A549 (cell line): ENCODE measurements at regions not wholly inside any gene's neighbourhood (a gene's known extent, or its start where the extent isn't known, plus 50 kb on each side); places are given as distances from the start of the nearest gene placed in this dataset.

Experiments used
- ATAC-seq, 2 experiments: fragments of 200-7000 bp in 1 of 2; fragments of >200 bp in 1 of 2; cut with Nextera tagmentation in 1 of 2; cut with Tn5 transposase in 1 of 2; 3 replicates each; pipeline versions ENCODE4 v1.8.0 to v1.9.1; 2018 to 2020; ENCODE audit warnings: mild to moderate bottlenecking in 1 of 2, moderate library complexity in 1 of 2
- CTCF ChIA-PET: fragments of 300-600 bp; sonication (Branson Sonifier 250); formaldehyde crosslinking; extraction: SDS; loops from one replicate; lab custom pipeline; 2021; ENCODE audit warnings: antibody characterized with exemption, inconsistent platforms; lab: Yijun Ruan, JAX
- POLR2A ChIA-PET: fragments of 350-600 bp; formaldehyde crosslinking; extraction: SDS; loops from one replicate; lab custom pipeline; 2021; ENCODE audit warnings: antibody characterized with exemption, inconsistent platforms; lab: Yijun Ruan, JAX
- DNase-seq, 2 experiments: peaks; one replicate each; pipeline versions ENCODE4 v3.0.0 to v3.0.0-alpha.2; 2011 to 2016; ENCODE audit warnings: low read depth in 1 of 2, low spot score in 1 of 2
- FAIRE-seq: peaks from 2 replicates; lab custom pipeline; 2011; peaks lifted over from hg19 to GRCh38; lab: Jason Lieb, UNC
- H3K27ac ChIP-seq, 2 experiments: fragments of >200 bp; sonication (Bioruptor Twin); formaldehyde crosslinking; 3 replicates each; pipeline ENCODE4 v1.5.1; 2016 to 2017
- H3K4me1 ChIP-seq: fragments of >200 bp; sonication (Bioruptor Twin); formaldehyde crosslinking; 3 replicates; pipeline ENCODE4 v1.6.1; 2016
- H3K4me2 ChIP-seq: fragments of >200 bp; sonication (Bioruptor Twin); formaldehyde crosslinking; 3 replicates; pipeline ENCODE4 v1.6.1; 2016
- H3K4me3 ChIP-seq: fragments of >200 bp; sonication (Bioruptor Twin); formaldehyde crosslinking; 3 replicates; pipeline ENCODE4 v1.5.1; 2016
- H3K9me3 ChIP-seq: fragments of >200 bp; sonication (Bioruptor Twin); formaldehyde crosslinking; 3 replicates; pipeline ENCODE4 v1.6.1; 2016
- ATOH8 ChIP-seq: fragments of 250-450 bp; sonication (Bioruptor Pico); IDR thresholded peaks from 2 replicates; pipeline ENCODE4 v1.5.0; 2020; ENCODE audit warnings: low read depth, mild to moderate bottlenecking, moderate library complexity
- BCL3 ChIP-seq: fragments of >200 bp; sonication (Bioruptor Twin); formaldehyde crosslinking; IDR thresholded peaks from 3 replicates; pipeline ENCODE4 v1.6.1; 2016
- BHLHE40 ChIP-seq: IDR thresholded peaks from 2 replicates; pipeline ENCODE4 v1.6.1; 2012; ENCODE audit warnings: low read depth, low read length, inconsistent platforms
- CBX8 ChIP-seq: fragments of 200-600 bp; sonication (generic); IDR thresholded peaks from 2 replicates; pipeline ENCODE4 v1.6.1; 2016
- CEBPB ChIP-seq, 2 experiments: fragments of >200 bp in 1 of 2; sonication (Bioruptor Twin) in 1 of 2; formaldehyde crosslinking in 1 of 2; IDR thresholded peaks; 2 replicates each; pipeline ENCODE4 v1.6.1; 2012 to 2016
- CHD4 ChIP-seq: fragments of 200-600 bp; sonication (generic); IDR thresholded peaks from 2 replicates; pipeline ENCODE4 v1.6.1; 2016; ENCODE audit warnings: antibody characterized with exemption, mild to moderate bottlenecking, borderline replicate concordance
- E2F6 ChIP-seq: IDR thresholded peaks from 2 replicates; pipeline ENCODE4 v1.6.1; 2012; ENCODE audit warnings: low read depth, borderline replicate concordance
- EHMT2 ChIP-seq: fragments of 200-600 bp; sonication (generic); IDR thresholded peaks from 2 replicates; pipeline ENCODE4 v1.6.1; 2016; ENCODE audit warnings: antibody characterized with exemption, low read depth, mild to moderate bottlenecking, moderate library complexity
- ELK1 ChIP-seq: fragments of 150-350 bp; IDR thresholded peaks from 2 replicates; pipeline ENCODE4 v1.6.1; 2014; ENCODE audit warnings: low read depth, mild to moderate bottlenecking, low read length
- ESRRA ChIP-seq: fragments of 150-350 bp; IDR thresholded peaks from 2 replicates; pipeline ENCODE4 v1.6.1; 2014; ENCODE audit warnings: mild to moderate bottlenecking, low read length, borderline replicate concordance
- FOSB ChIP-seq: fragments of 250-450 bp; sonication (Bioruptor Pico); IDR thresholded peaks from 2 replicates; pipeline ENCODE4 v1.5.0; 2020; ENCODE audit warnings: mild to moderate bottlenecking, moderate library complexity
- FOSL2 ChIP-seq, 2 experiments: fragments of 450-650 bp in 1 of 2; fragments of >200 bp in 1 of 2; sonication (Bioruptor Twin) in 1 of 2; formaldehyde crosslinking; IDR thresholded peaks; 2 replicates each; pipeline versions ENCODE4 v1.5.0 to v1.6.1; 2016 to 2020; ENCODE audit warnings: mild to moderate bottlenecking in 1 of 2, moderate library complexity in 1 of 2
- HDAC2 ChIP-seq: fragments of 200-600 bp; sonication (generic); IDR thresholded peaks from 2 replicates; pipeline ENCODE4 v1.6.1; 2016
- HES2 ChIP-seq: fragments of >200 bp; sonication (Bioruptor Twin); formaldehyde crosslinking; IDR thresholded peaks from 2 replicates; pipeline ENCODE4 v1.6.1; 2016
- HMGXB4 ChIP-seq: fragments of 250-450 bp; sonication (Bioruptor Pico); IDR thresholded peaks from 2 replicates; pipeline ENCODE4 v1.5.0; 2021; ENCODE audit warnings: mild to moderate bottlenecking, moderate library complexity, borderline replicate concordance
- HOXB13 ChIP-seq: fragments of 250-450 bp; sonication (Bioruptor Pico); IDR thresholded peaks from 2 replicates; pipeline ENCODE4 v1.5.0; 2020; ENCODE audit warnings: low read depth, mild to moderate bottlenecking, moderate library complexity
- HOXB5 ChIP-seq: fragments of 250-450 bp; sonication (Bioruptor Pico); IDR thresholded peaks from 2 replicates; pipeline ENCODE4 v1.5.0; 2020; ENCODE audit warnings: mild to moderate bottlenecking, moderate library complexity
- JUN ChIP-seq, 2 experiments: fragments of >200 bp; sonication (Bioruptor Twin); formaldehyde crosslinking; IDR thresholded peaks; 2 replicates in 1 of 2; 3 replicates in 1 of 2; pipeline ENCODE4 v1.6.1; 2016 to 2017
- KDM5A ChIP-seq: fragments of 200-600 bp; sonication (generic); IDR thresholded peaks from 2 replicates; pipeline ENCODE4 v1.6.1; 2016; ENCODE audit warnings: antibody characterized with exemption, mild to moderate bottlenecking
- MAFK ChIP-seq: fragments of 450-650 bp; IDR thresholded peaks from 2 replicates; pipeline ENCODE4 v1.6.1; 2014; ENCODE audit not compliant: partially characterized antibody
- NFE2L2 ChIP-seq: fragments of 150-350 bp; conservative IDR thresholded peaks from 2 replicates; pipeline ENCODE4 v1.6.1; 2014; ENCODE audit warnings: low read length
- NR3C1 ChIP-seq: fragments of >200 bp; sonication (Bioruptor Twin); formaldehyde crosslinking; IDR thresholded peaks from 3 replicates; pipeline ENCODE4 v1.6.1; 2017
- RFX5 ChIP-seq: fragments of 450-650 bp; IDR thresholded peaks from 2 replicates; pipeline ENCODE4 v1.7.1; 2014; ENCODE audit warnings: antibody characterized with exemption, mild to moderate bottlenecking, moderate library complexity
- RNF2 ChIP-seq: fragments of 200-600 bp; sonication (generic); IDR thresholded peaks from 2 replicates; pipeline ENCODE4 v1.6.1; 2016; ENCODE audit warnings: low read depth, mild to moderate bottlenecking, antibody characterized with exemption, moderate library complexity, borderline replicate concordance
- TFCP2L1 ChIP-seq: fragments of 250-450 bp; sonication (Bioruptor Pico); IDR thresholded peaks from 2 replicates; pipeline ENCODE4 v1.5.0; 2021; ENCODE audit warnings: mild to moderate bottlenecking
- ZFP36 ChIP-seq: fragments of 450-650 bp; IDR thresholded peaks from 2 replicates; pipeline ENCODE4 v1.6.1; 2014; ENCODE audit warnings: borderline replicate concordance; ENCODE audit not compliant: partially characterized antibody
- ZSCAN20 ChIP-seq: fragments of 250-450 bp; sonication (Bioruptor Pico); IDR thresholded peaks from 2 replicates; pipeline ENCODE4 v1.8.0; 2022; ENCODE audit warnings: mild to moderate bottlenecking, moderate library complexity
- WGBS: methylation state at CpG from one replicate; pipeline ENCODE4 v1.1.6; 2017; ENCODE audit errors: missing lambda C conversion rate; 5-methylcytosine and 5-hydroxymethylcytosine counted together

GRCh38 chr9:73260506-73260905 is 108.8 kb downstream of the ANXA1 start:
- CTCF ChIA-PET, result interaction anchor here (1.3 kb wide), 1 partner anchor 10 kb away, joined by 3 read pairs; no protein-coding TSS in a partner anchor
- no peak for FAIRE-seq
- Histone ChIP-seq H3K27ac (no peak overlapping the region), H3K4me3 (no peak overlapping the region), H3K4me1 (no peaks in the 10 kb centered on the region), H3K9me3 (no peaks in the 10 kb centered on the region), H3K4me2 (no peak overlapping the region)
- no peak for TF ChIP-seq CEBPB (IDR thresholded peaks at IDR 0.05)
- TF ChIP-seq ZSCAN20 (CRISPR knock-in tag), result no peak
- no peak for TF ChIP-seq ZFP36
- POLR2A ChIA-PET, result no interaction called here
- no peak for ATAC-seq
- no peak for DNase-seq

- 56% methylated on average over 4 of the region's 4 CpGs for WGBS
- H3K4me3 ChIP-seq, result no peak overlapping the region
- FAIRE-seq (no peak), DNase-seq (no peak), ATAC-seq (no peak)
- no peaks in the 10 kb centered on the region for H3K9me3 ChIP-seq
- no peak overlapping the region for H3K4me2 ChIP-seq
- TF ChIP-seq RFX5 (no peak), NR3C1 (no peak), E2F6 (no peak), ATOH8 (CRISPR knock-in tag) (no peak), RNF2 (no peak), BCL3 (no peak), ZSCAN20 (CRISPR knock-in tag) (no peak), BHLHE40 (no peak), NFE2L2 (no peak), CHD4 (no peak), ESRRA (no peak), HOXB5 (no peak)
- CTCF ChIA-PET, result interaction anchor here (1.5 kb wide), 1 partner anchor 64 kb away, joined by 4 read pairs; no protein-coding TSS in a partner anchor
- POLR2A ChIA-PET, result no interaction called here
- no peak overlapping the region for H3K27ac ChIP-seq
- H3K4me1 ChIP-seq, result no peaks in the 10 kb centered on the region
Measured at GRCh38 chr9:73264631-73265030, 113.0 kb downstream of the ANXA1 start.

GRCh38 chr9:73265876-73266275 is 114.2 kb downstream of the ANXA1 start:
- 67% methylated on average over 4 of the region's 4 CpGs for WGBS
- DNase-seq (no peak), FAIRE-seq (no peak), ATAC-seq (no peak)
- no peak for TF ChIP-seq ELK1
- TF ChIP-seq NR3C1, result no peak
- no peak for TF ChIP-seq HES2
- TF ChIP-seq MAFK, result no peak
- no peak for TF ChIP-seq JUN (IDR thresholded peaks at IDR 0.05)
- TF ChIP-seq FOSB (CRISPR knock-in tag), result no peak
- TF ChIP-seq KDM5A, result no peak
- TF ChIP-seq EHMT2, result no peak
- no peak for TF ChIP-seq CBX8
- no peak for TF ChIP-seq HMGXB4
- no peak for TF ChIP-seq FOSL2 (IDR thresholded peaks at IDR 0.05)
- no peak for TF ChIP-seq FOSL2 (CRISPR knock-in tag; IDR thresholded peaks at IDR 0.05)
- TF ChIP-seq TFCP2L1 (CRISPR knock-in tag), result no peak
- TF ChIP-seq HOXB5, result no peak
- TF ChIP-seq HOXB13 (CRISPR knock-in tag), result no peak
- no peak for TF ChIP-seq E2F6
- no peak for TF ChIP-seq HDAC2
- Histone ChIP-seq H3K4me3 (no peak overlapping the region), H3K4me2 (no peak overlapping the region), H3K9me3 (no peaks in the 10 kb centered on the region), H3K4me1 (peaks cover 5% of the 10 kb centered on the region; the same call in 2 of the 3 replicates), H3K27ac (no peak overlapping the region)
- ChIA-PET POLR2A (no interaction called here), CTCF (interaction anchor here (0.8 kb wide), 1 partner anchor 66 kb away, joined by 3 read pairs; no protein-coding TSS in a partner anchor)
